H7 (cell line): ENCODE measurements at regions not wholly inside any gene's neighbourhood (a gene's known extent, or its start where the extent isn't known, plus 50 kb on each side); places are given as distances from the start of the nearest gene placed in this dataset.
A peak's percentile ranks its signal among the peaks of the same experiment; 100 is the strongest.

ENCODE experiments used
- DNase-seq: peaks from one replicate; pipeline ENCODE4 v3.0.0; 2012
- H3K27me3 ChIP-seq: 2 replicates; pipeline ENCODE4 v1.6.0; 2011; ENCODE audit warnings: mild to moderate bottlenecking, low read length; ENCODE audit not compliant: control insufficient read depth, insufficient read depth
- H3K36me3 ChIP-seq: replicated peaks from 2 replicates; pipeline ENCODE4 v1.5.1; 2011; ENCODE audit warnings: low read length; ENCODE audit not compliant: control insufficient read depth, insufficient read depth
- H3K4me3 ChIP-seq: 2 replicates; pipeline ENCODE4 v1.5.1; 2011; ENCODE audit warnings: low read depth, mild to moderate bottlenecking, control low read depth, low read length, moderate library complexity; ENCODE audit not compliant: insufficient read depth

DNA sequence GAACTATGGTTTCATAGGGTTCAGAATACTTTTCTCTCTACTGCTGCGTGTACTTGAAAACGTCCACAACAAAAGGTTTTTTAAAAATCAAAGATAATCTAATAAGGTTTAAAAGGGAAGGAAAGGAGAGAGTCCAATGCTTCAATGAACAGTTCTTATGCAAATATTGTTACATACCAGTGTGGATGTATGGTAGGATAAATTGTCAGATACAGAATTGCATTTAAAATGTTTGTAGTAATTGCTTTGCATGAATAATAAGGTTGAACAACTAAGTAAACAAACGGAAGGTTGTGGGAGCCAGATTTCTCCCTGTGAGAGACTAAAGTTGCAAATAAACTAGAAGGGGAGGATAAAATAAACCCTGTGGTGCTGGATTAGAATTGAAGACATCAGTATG is 53.8 kb upstream of the RBBP8 start:
- DNase-seq: no peak

DNA sequence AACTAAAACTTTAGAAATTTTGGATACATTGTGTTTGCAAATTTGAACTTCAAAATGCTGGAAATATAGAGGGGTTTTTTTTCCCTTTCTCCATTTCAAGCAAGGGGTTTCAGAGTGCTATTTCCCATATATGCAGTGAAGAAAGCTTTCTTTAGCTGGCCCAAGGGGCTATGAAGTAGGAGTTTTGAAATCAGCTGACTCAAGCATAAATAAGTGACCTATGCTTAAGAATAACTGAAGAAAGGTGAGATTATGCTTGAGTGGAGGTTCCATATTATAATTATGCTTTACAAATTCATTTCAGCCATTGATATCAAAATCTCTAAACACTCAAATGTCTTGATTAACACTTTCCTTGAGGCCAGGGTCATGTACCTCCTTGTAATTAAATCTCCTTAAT is 51.0 kb upstream of the RBBP8 start:
- no peak overlapping the region for H3K4me3 ChIP-seq
- H3K36me3 ChIP-seq: no peaks in the 10 kb centered on the region

More for the DNA sequence above, 53.8 kb upstream of the RBBP8 start:
- H3K4me3 ChIP-seq: no peak overlapping the region
- H3K27me3 ChIP-seq: no peaks in the 10 kb centered on the region
- H3K36me3 ChIP-seq: no peaks in the 10 kb centered on the region

DNA sequence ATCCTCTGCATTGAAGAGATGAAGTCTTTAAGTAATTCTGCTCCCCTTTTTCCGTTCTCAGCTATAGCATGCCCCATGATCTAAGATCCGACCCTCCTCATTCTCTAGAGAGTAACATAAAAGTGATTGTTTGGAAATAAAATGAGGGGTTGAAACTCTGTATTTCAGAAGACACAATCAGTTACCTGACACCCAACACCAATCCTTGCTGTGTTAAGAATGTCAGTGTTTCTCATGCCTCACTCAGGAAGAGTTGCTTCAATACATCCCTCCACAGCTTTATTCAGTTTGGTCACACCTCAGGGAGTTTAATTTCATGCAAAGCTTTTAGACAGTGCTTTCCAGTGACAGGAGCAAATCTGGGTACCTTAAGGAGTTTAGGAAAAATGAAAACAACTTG is 49.9 kb upstream of the RBBP8 start:
- no peak overlapping the region for H3K4me3 ChIP-seq
- DNase-seq: peak; percentile 12
- H3K27me3 ChIP-seq: no peaks in the 10 kb centered on the region
- H3K36me3 ChIP-seq: no peaks in the 10 kb centered on the region

More for the DNA sequence above, 51.0 kb upstream of the RBBP8 start:
- DNase-seq: no peak
- H3K27me3 ChIP-seq: no peaks in the 10 kb centered on the region
